IPS-NIHi7 (cell line): ENCODE measurements at regions not wholly inside any gene's neighbourhood (a gene's known extent, or its start where the extent isn't known, plus 50 kb on each side); places are given as distances from the start of the nearest gene placed in this dataset.

Source experiments
- DNase-seq: peaks from one replicate; pipeline ENCODE4 v3.0.0; 2012; ENCODE audit warnings: mixed read lengths; ENCODE audit errors: extremely low spot score

DNA sequence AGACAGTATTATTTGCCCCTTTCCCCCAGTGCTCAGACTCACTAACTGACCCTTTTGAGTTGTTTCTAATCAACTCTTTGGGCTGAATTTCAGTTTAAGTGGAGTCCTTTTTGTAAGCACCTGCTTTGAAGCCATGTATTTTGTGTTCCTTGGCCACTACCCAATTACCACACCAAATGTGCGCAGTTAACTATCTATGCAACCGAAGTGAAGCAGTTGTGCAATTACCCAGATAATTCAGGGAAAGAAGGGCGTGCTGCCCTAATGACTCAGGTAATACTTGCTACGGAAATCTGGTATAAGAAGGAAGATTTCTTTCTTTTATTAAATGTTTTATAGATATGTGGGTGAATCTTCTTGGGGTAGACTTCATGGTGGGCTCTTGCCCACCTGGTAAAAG lies 371.9 kb upstream of the TBL1XR1 start:
- no peak for DNase-seq

DNA sequence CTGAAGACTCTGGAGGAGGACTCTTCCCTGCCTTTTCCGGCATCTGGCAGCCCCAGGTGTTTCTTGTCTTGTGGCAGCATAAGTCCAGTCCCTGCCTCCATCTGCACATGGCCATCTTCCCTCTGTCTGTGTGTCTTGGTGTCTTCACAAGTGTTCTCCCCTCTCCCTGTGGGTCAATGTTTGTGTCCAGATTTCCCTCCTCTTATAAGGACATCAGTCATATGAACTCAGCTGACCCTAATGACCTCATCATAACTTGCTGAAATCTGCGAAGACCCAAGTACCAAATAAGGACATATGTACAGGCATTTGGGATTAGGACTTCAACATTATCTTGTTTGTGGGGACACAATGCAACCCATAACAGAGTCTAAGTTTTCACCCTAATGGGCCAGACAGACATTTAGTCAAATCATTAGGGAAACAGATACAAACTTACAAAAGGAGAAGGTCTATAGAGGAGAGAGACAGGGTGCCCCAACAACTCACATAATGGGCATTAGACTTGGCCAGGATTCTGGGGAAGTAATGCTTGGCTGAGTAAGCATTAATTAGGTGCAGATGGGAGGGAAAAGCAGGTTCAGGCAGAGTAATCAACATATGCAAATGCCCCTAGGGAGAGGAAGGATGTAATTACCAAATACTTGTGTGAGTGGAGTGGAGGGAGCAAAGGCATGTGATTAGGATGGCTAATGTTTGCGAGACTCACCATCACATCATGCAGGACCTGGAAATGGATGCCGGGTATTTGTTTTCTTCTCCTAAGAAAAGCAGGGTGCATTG lies 372.8 kb upstream of the TBL1XR1 start:
- no peak for DNase-seq

DNA sequence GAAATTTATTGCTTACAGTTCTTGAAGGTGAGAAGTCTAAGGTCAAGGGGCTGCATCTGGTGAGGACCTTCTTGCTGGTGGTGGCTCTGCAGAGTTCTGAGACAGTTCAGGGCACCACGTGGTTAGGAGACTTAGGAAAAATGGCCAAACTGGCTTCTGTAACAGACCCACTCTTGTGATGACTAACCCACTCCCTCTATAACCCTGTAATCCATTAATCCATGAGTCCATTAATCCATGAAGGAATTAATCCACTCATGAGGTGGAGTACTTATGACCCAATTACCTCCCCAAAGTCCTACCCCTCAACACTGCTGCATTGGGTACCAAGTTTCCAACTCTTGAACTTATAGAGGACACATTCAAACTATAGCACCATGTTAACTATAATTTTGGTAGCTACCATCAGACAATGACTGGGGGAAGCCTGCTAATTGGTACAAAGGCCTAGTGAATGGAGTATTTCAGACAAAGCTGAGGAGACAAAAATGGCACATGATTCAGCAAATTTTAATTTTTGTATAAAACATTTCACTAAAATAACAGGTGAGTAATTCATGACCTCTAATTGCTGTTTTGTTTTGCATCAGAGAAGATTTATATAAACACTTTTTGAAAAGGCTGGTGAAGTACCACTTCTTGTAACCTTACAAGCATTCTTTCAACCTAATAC lies 374.1 kb upstream of the TBL1XR1 start:
- no peak for DNase-seq

DNA sequence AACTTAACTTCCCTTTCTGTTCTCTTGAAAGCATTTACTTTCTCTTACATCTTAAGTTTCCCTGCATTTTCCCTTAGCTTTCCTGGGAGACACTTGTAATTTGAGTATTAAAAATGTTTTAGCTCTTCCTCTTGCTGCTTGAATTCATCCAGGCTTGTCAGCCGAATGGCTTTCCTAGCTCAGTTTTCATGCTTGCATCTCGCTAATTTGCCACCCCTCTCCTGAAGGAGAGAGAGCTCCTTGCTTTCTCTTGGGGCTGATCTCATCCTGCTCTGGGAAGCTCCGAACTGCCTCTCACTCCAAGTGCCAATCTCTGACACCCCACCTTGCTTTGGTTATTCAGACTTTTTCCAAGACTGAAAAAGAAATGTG lies 374.6 kb upstream of the TBL1XR1 start:
- no peak for DNase-seq

DNA sequence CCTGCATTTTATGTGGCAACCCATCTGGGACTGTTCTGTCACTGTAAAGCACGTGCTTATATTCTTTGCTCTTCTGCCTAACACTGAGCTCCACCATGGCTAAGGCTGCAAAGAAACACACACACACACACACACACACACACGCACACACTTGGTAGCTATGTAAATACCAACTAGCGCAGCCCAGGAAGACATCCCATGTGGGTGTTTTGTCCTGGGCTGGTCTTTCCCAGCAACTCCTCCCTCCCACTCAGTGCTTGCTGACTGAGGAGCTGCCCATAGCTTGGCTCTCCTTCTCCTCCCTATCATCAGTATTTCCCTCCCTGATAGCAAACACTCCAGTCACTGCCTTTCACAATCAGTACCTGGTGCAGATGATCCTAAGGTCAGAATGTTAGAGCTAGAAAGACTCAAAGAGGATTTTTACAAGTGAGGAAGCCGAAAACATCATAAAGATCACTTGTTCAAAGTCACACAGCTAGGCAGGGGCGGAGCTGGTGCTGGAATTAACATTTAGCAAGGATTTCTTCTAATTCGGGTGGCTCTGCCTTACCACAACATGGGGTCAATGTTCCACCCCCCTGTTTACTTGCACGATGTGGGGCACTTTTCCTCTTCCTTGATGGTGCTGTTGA lies 377.1 kb upstream of the TBL1XR1 start:
- DNase-seq, result peak; percentile 68

DNA sequence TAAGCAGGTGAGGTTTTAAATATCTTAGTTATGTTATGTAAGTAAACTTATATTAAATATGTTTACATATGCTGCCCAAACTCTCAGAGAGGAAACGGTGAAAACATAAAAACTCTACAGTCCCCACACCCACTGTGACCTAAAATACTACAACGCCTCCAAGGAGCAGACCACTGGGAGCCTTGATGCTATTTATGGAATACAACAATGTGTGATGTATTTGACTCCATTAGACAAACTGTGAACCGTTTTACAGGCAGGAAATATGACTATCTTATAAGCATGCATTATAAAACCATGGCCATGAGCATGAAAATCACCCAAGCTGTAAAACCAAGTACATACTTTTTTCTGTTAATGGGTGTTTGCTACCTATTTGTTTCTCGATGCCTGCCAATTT lies 379.5 kb upstream of the TBL1XR1 start:
- DNase-seq, result no peak

DNA sequence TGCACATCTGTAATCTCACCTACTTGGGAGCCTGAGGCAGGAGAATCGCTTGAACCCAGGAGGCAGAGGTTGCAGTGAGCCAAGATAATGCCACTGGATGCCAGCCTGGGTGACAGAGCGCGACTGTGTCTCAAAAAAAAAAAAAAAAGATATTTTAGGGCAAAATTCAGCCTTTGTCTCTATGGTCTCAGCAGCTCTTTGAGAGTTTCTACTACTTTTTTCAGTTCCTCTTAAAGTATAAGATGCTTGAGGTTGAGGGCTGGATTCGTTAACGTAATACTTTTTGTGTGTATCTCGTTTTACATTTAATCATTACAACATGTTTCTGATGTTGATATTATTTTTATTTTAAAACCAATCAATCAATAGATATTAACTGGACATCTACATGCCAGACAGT lies 381.2 kb upstream of the TBL1XR1 start:
- DNase-seq, result no peak

DNA sequence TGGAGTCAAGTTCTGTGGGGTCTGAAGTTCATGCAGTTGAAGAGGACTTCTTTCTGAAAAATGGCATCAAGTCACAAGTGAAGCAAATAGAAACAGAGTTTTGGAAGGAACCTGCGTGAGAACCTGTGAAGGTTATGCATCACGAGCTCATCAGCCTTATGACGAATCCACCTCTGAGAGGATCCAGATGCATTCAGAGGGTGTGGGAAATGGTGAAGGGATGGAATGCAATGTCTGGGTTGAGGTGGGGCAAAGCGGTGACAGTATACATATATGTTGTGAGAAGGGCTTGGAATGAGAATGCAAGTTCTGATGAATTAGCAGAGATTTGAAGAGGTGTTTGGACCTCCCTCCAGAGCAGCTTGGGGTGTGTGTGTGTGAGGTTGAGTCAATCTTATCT lies 382.1 kb upstream of the TBL1XR1 start:
- no peak for DNase-seq

DNA sequence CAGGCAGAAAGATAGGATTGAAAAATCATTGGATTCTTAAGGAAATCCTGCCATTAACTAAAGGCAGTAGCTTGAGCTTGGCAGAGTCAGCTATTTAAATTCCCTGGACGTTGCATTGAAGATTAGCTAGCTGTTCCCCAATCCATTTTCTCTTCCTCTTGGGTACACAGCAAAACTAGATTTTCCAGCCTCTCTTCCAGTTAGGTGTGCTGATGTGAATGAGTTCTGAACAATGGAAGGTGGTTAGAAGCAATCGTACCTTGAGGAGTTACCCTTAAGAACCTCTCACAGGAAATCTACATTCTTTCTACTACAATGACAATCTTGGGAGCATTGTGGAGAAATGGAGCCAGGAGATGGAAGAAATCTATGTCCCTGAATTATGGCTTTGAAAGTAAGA lies 383.2 kb upstream of the TBL1XR1 start:
- DNase-seq, result no peak

DNA sequence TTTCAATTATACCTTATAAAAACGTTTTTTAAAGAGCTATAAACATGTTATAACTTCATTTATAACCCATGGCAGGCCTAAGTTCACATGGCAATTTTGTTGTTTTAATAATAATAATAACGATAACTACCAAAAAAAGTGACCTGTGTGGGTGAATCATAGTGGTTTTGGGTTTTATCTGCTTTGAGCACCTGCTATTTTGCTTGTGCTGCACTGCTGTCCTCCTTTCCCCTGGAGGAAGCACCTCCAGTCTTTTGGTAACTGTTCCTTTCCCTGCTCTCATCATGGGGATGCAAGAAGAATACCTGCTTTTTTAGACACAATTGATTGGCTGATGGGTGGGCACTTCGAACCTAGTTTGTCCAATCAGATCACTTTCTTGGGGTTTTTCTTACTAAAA lies 388.0 kb upstream of the TBL1XR1 start:
- DNase-seq, result no peak

DNA sequence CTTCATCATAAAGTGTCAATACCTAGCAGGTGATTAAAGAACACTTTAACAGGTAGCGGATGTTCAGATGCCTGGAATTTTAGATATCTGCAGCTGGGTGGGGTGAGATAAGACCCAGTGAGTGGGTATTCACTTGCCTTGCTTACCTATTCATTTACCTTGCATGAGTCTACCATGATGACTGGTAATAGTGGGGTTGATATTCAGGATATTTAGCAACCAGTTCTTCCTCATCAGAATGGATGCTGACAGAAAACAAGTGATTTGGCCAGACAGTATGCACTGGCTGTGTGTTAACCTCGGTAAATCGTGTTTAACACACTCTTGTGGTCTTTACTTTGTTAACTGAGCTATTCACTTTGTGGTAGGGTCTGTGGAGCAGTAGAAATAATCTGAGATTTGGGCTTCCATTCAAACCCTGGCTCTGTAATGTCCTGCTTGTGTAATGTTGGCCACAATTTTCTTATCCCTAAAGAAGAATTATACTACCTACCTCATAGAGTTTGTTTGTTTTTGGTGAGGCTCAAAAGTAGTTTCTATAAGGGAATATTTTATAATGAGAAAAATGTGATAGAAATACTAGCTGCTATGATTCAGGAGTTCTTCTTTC lies 391.9 kb upstream of the TBL1XR1 start:
- no peak for DNase-seq

DNA sequence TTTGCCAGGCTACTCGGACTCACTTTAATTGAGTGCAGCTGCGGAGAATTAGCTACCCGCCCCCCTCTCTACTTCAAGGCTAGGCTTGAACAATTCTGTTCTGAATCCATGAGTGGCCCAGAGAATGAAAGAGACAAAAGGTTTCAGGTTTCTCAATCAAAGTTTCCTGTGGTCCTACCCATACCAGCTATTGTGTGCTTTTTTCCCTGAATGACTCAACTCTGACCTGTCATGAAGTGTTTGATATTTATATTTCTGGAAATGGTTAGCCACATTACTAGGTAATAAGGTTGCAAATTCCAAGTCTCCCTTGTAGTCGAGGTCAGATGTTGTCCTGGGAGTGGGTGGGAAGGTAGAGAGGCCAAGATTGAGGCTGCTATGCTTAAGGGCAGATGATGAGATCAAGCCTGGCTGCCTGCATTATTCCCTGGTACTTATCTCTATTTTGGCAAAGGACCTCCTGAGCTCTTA lies 392.7 kb upstream of the TBL1XR1 start:
- DNase-seq, result no peak

DNA sequence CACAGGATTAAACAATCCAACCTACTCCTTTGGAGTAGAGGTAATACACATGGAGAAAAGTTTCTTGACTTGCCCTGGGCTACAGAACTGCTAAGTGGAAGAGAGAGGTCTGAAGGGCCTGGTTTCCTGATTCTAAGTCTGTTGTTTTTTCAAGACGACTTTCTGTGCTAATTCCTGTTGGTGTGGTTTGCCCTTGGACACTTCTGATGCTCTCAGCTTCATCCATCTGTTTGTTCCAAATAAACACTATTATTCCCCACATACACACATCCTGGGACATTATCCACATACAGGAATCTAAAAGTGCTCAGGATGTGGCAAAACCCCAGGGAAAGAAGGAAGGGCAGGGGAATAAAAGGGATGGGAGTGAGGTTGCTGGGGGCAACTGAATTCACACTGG lies 393.5 kb upstream of the TBL1XR1 start:
- no peak for DNase-seq

DNA sequence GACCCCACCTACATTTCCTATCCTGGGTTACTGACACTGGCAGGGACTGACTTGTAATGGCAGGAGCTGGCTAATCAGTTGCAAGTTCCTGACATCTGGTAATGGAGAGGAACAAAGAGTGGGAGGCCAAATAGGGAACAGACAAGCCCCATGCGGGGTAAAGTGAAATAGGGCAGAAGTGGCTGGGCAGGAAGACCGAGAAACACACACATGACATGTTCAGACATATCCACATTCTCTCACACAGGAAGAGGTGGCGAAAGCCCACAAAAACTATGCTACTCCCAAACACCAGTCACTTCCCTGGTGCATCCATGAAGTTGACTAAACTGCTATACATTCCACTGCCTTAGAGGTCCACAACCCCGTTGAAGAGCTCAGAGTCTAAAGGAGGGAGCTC lies 394.1 kb upstream of the TBL1XR1 start:
- DNase-seq, result no peak

DNA sequence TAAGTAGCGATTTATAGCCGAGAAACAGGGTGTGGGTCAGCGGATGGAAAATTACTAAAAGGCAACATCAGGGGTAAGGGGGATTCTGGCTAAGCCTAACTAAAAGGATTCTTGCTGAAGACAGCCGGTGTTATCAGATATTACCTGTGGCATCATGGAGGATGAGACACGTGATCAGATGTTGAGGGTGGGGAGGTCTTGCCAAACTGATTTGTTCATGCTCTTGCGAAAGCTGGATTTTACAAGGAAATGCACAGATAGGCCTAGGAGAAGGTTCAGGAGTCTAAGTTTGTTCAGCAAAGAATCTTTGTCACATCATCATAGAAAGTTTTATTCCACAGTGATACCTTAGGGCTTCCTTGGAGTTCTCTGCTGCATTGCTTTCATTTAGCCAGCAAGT lies 396.8 kb upstream of the TBL1XR1 start:
- DNase-seq, result no peak

DNA sequence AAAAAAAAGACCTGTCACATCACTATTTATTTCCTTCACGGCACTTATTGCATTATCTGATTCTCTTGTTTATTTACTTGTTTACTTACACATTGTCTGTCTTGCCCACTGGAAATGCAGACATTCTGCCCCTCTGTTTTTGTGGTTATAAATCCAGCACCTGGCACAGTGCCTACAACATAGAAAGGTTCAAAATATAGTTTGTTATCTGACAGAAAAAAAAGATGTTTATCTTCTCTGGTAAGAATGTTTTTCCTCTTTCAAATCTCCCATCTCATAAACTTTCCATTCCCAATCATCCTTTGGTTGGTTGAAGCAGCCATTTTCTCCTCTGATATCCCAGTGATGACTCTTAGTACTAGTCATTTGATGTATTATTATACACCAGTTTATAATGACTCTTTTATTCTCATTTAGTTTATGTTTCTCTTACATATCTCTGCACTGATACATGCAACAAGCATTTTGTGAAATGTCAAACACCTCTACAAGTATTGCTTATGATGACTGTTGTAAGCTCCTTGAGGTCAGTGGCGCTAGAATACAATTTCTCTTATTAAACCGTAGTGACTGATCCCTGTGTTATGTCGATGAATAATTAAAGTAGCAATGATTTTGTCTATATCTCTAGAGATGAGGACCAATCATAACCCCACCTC lies 398.4 kb upstream of the TBL1XR1 start:
- DNase-seq, result no peak

DNA sequence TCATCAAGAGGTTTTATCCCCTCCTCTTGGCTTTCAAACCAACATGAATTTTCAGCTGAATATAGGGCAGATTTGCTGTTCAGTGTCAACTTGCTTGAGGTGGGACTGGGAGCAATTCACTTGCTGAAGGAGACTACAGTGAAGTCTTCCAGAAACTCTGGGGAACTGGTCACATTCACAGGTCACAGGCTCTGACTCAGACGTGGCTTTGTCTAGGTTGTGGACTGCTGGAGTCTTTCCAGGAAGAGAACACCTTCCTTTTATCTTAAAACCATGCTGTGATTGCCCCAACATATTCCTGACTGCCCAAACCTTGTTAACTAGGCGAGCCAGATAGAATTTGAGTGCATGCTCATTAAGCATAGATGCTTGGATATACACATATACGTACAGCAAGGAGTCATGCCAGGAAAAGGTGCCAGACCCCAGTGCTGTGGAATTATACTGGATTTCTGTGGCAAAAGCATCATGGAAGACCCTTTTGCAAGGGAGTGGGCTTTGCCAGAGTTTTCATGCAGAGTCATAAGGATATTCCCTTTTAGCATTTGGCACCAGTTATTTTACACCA lies 399.1 kb upstream of the TBL1XR1 start:
- no peak for DNase-seq

DNA sequence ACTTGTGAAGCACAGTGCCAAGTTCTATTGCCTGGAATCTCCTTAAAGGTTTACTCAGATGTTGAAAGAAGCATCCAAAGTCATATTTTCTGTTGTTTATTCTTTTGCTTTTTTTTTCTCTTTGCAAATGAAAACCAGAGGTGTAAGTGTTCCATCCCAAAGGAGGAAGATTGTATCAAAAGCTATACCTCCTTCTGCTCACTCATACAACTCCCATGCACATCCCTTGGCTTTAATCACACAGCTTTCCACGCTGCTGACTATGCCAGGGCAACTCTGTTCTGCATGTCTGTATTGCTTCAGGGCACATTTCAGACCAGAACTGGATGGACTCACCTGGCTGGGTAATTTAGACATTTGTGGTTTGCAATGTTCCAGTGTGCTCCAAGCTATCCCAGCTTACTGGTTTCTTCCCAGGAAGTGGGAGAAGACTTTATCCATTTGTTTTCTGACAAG lies 399.6 kb upstream of the TBL1XR1 start:
- DNase-seq, result no peak

DNA sequence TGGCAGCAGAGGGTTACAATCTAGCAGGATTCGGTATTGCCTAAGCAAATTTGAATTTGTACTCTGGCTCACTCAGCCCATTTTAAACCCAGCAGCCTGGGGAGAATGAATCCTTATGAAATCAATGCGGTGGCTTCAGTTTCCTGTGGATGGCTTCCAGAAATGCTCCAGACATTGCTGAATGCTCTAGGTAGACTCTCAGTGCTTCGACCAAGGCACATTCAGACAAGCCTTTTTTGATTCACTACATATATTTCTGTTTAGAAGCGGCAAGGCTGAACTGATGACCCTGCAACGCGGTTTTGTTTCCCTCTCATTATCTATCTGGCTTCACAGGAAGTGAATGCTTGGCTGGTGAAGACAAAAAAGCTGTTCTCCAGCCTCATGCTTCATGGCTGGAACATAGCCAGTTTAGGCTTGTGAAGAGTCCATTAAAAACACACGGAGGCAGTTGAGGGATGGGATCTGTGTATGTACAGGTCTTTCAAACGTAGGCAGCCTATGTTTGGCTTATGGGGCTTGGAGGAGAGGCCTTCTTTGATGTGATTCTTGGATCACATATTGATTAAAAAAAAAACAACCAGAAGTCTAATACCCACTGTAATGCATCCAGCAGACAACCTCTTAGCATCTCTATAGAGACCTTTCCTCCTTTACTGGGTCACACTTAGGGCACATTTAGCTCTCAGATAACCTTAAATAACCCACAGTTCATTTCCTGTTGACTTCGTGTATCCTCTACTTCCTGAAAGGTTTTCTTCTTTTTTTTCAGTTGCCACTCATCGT lies 400.2 kb upstream of the TBL1XR1 start:
- no peak for DNase-seq

DNA sequence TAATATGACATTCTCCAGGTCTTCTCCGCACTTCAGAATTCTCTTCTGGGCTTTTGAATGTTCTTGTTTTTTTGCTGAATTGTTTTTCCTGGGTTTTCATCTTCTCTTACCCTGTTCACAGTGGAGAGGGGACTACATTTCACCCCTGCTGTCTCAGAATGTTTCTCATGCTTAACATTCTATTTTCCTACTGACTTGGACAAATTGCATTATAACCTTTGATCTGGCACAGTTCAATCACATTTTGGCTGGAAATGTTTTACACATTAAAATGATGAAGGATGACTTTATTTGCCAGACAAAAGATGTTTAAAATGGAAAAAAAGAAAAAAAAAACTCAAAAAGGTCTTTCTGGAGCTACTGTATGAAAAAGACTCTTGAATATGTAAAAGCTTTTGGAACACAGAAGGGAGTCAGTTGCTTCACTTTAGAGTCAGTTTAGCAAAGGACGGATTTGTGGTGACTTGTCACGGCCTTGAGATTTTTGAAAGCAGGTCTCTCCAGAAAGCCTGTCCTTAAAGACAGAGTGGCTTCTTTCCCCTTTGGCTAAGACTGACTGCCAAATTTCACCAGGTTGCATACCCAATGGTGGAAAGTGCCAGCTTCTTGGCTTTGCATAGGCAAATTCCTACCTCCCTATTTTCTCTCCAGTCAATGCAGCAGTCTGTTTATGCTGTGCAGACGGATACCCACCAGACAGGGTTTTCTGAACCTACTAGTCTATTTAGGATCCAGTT lies 401.0 kb upstream of the TBL1XR1 start:
- no peak for DNase-seq
